GM19324 (cell line): ENCODE measurements at regions not wholly inside any gene's neighbourhood (a gene's known extent, or its start where the extent isn't known, plus 50 kb on each side); places are given as distances from the start of the nearest gene placed in this dataset.
"Not testable (repeated sequence)": the region's sequence is repeated elsewhere in the genome, so short reads cannot be mapped to it uniquely, and the experiment has no call there.

ENCODE experiments used
- ATAC-seq: cut with Tn5 transposase; IDR thresholded peaks from one replicate; pipeline ENCODE4 v1.9.1; 2021; ENCODE audit warnings: mild to moderate bottlenecking, moderate library complexity; ENCODE audit not compliant: unreplicated experiment, low FRiP score

- no peak for ATAC-seq
Observed at GRCh38 chr5:117424559-117424958, 849.9 kb upstream of the SEMA6A start.

GRCh38 chr5:117417501-117417900 is 842.9 kb upstream of the SEMA6A start:
- no peak for ATAC-seq

DNA sequence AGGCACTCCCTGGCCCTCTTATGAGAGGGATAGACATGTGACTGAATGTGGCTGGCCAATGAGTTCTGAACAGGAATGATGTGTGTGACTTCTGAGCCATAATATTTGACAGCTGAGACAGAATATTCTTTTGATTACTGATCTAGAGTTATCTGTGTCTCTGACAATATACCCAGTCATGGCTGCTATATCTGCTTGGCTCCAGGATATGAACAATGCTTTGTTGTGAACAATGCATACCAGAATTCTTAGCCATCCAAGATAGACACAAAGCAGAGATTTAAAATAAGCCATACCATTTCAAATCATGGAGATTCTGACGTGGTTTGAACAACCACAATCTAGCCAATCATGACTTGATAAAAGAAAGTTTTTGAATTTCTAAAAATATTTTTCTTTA is 840.3 kb upstream of the SEMA6A start:
- ATAC-seq: no peak

DNA sequence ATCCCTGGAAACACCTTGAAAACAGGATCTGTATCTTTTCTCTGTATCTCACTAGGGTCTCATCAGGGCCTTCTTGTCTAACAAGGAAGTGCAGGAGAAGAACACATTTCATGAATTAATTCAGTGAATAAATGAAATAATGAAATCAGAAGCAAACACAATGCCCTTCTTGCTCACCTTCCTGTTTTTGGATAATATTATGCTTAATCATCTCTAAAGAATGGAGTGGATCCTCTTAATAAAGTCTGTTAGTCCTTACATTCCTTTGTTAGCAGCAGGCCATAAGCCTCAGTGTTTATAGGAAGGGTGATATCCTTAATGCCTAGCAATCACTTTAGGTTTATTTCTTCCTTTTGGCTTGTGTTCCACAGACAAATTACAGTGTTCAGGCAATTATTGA is 837.1 kb upstream of the SEMA6A start:
- ATAC-seq: no peak

DNA sequence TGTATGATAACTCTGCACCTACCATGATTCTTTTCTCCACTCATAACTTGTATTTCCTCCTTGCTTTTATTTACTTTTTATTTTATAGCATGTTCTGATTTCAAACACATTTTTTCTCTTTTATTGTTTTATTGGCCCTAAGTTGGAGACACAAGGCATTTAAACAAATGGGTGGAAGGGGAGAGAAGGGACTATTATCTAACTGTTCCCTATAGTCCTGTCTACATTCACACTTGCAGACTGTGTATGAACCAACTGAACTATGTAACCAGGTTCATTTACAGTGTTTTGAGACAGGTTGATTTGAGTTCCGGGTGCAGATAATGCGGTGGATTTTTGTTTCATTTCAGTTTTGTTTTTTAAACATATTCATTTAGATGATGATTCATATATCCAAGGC is 830.6 kb upstream of the SEMA6A start:
- no peak for ATAC-seq

DNA sequence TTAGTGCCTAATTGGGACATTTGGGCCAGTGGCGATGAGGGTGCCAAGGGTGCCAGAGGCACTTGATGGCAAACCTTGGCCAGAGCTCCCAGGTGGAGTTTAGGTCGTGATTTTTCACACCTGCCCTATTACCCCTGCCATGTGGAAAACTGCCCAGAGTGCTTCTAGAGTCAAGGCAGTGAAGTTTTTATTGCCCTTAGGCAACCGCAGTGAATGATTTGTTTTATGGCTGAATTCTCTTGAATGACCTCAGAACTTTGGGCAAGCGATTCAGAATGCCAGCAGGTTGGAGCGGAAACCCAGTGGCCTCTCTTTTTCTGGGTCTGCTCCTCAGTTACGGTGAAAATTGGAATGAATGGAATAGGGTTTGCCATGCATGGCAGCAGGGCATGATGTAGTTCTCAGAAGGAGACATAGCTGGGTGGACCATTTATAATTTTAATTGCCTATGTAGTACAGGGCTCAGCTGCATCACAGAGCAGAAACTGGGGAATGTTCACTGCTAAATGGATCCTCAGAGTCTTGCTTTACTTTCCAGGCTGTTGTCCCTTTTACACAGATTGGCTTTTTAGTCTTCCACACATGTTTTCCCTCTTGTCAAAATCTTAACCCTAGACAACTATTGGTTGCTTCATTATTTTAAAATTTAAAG is 820.0 kb upstream of the SEMA6A start:
- ATAC-seq: no peak

DNA sequence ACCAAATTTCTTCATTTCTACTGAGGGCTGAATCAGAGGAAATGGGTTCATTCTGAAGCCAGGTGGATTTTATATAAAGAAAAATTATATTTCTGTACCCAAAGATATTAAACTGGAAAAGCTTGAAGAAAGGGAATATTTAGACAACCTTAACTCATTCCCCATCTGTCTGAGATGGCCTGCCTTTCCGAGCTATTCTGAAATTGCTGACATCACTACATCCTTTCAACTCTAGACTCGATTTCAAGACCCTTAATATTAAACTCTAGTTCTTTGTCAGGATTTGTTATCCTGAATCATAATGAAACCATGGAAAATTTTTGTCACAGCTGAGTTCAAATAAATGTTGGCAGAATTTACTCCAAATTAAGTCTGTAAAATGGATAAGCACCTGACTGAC is 818.5 kb upstream of the SEMA6A start:
- no peak for ATAC-seq

DNA sequence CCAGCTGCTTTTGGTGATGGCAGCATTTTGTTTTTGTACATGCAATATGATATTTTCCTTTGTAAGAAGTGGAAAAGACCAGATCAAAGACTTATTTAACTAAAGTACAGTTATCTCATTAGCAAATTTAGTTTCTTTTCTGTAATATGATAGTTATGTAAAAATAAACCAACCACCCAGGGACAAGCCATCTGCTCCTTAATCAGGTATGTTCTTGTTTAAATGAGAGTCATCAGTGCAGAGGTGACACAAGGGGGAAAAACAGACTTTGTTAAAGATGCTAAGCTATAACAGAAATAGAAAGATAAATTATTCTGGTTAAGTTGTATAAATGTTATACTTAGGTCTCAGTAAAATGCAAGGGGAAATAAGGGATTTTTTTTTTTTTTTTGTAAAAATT is 805.7 kb upstream of the SEMA6A start:
- ATAC-seq: no peak

DNA sequence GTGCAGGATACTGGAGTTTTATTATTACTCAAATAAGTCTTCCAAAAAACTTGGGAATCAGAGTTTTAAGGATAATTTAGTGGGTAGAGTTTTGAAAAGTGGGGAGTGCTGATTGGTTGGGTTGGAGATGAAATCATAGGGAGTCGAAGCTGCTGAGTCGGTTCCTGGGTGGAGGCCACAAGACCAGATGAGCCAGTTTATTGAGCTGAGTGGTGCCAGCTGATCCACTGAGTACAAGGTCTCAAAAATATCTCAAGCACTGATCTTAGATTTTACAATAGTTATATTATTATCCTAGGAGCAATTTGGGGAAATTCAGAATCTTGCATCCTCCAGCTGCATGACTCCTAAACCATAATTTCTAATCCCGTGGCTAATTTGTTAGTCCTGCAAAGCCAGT is 804.9 kb upstream of the SEMA6A start:
- ATAC-seq: no peak

- no peak for ATAC-seq
Observed at GRCh38 chr5:117376748-117377147, 802.1 kb upstream of the SEMA6A start.

- ATAC-seq: no peak
Observed at GRCh38 chr5:117359895-117360294, 785.3 kb upstream of the SEMA6A start.

- ATAC-seq: no peak
Observed at GRCh38 chr5:117357886-117358285, 783.3 kb upstream of the SEMA6A start.

DNA sequence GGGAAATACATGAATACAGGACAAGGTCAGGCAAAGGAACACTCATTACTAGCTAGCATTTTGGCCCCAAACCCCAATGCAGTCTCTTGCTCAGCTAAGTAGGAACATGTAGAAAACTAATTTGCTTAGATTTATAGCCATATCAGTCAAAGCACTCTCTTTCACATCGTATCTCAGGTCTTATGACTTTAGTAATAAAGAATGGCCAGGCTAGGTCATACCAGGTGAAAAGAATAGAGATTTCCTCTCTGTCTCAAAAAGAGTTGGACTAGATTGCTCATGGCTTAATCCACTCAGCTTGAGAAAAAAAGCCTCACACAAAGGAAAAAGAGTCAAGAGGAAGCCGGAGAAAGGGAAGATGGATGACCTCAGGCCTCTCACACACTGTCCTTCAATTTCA is 772.7 kb upstream of the SEMA6A start:
- no peak for ATAC-seq

DNA sequence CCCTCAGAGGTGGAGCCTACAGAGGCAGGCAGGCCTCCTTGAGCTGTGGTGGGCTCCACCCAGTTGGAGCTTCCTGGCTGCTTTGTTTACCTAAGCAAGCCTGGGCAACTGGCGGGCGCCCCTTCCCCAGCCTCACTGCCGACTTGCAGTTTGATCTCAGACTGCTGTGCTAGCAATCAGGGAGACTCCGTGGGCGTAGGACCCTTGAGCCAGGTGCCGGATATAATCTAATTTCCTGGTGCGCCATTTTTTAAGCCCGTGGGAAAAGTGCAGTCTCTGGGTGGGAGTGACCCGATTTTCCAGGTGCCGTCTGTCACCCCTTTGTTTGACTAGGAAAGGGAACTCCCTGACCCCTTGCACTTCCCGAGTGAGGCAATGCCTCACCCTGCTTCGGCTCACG is 769.1 kb upstream of the SEMA6A start:
- ATAC-seq: not testable (repeated sequence)

GRCh38 chr5:117337064-117337749 is 762.6 kb upstream of the SEMA6A start:
- ATAC-seq: no peak

- no peak for ATAC-seq
Observed at GRCh38 chr5:117336208-117336607, 761.6 kb upstream of the SEMA6A start.

DNA sequence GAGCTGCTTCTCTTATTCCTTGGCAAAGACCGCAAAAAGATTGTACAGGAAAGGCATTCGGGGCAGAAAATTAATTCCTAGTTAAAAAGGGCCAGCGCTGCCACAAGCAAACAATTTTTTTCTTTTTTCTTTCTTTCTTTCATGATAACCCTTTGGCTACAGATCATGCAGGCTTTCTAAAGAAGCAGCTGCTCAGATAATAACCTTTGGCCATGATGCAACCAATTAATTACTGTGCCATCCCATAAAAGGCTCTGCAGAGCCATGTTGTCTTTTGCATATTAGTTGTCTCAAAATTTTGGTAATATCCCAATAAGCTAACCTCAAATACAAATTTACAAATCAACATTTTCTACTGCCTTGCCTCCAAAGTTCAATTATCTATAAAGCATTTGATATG is 758.4 kb upstream of the SEMA6A start:
- ATAC-seq: no peak

DNA sequence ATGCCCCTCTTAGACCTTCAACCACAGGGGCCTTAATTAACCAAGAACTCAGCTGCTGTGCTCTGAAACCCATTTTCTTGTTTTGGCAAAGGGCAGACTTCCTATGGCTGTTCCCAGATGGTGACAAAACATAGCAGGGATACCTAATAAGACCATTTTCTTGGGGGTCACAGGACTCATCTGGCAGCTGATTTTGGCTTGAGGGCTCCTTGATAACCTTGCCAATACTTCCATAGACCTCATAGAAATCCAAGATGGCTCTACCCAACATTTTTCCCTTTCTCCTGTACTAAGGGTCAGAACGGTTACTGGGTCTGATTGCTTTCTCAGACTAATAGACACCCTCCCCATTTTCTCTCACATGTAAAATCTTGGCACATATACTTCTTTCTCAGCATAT is 757.7 kb upstream of the SEMA6A start:
- ATAC-seq: no peak

DNA sequence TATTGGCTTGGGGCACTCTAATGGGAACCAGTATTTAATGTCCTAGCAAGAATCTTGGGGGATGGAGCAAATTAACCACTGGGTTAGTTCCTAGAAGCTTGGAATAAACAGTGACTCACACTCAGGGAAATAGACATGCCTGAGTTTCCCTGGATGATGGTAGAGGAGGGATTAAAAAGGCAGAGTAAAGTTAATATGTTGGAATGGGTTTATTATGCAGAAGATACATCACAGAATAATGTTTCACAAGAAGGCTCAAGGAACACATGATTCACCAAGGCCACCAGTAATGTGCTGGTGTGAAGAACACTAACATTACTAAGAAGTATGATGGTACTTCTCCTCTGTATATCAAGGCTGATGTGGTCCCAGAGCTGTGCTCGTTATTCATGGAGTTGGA is 752.9 kb upstream of the SEMA6A start:
- ATAC-seq: no peak

- ATAC-seq: no peak
Observed at GRCh38 chr5:117326997-117327396, 752.4 kb upstream of the SEMA6A start.

GRCh38 chr5:117318528-117318927 is 743.9 kb upstream of the SEMA6A start:
- ATAC-seq: no peak

GRCh38 chr5:117315170-117315569 is 740.5 kb upstream of the SEMA6A start:
- no peak for ATAC-seq
